HG03439 (cell line): ENCODE measurements at regions not wholly inside any gene's neighbourhood (a gene's known extent, or its start where the extent isn't known, plus 50 kb on each side); places are given as distances from the start of the nearest gene placed in this dataset.
"Not testable (repeated sequence)": the region's sequence is repeated elsewhere in the genome, so short reads cannot be mapped to it uniquely, and the experiment has no call there.

ENCODE experiments used
- ATAC-seq: cut with Tn5 transposase; IDR thresholded peaks from one replicate; pipeline ENCODE4 v1.9.1; 2021; ENCODE audit warnings: mild to moderate bottlenecking, moderate library complexity; ENCODE audit not compliant: unreplicated experiment

DNA sequence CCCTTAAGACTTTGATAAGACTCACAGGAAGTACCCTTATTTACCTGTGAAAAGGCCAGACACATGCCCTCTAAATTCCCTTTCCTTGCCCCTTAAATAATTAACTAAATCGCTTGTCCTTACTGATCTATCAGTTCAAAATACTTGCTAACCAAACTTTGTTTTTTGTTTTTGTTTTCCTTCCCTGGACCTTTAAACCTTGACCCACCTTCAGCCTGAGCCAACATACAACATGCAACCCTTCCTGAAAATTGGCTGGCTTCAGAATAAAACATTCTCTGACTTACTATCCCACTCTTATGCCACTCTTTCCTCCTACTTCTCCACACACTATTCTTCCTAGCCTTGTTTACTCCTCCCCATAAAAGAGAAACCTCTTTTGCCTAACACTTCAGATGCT lies 448.1 kb upstream of the TRAM1L1 start:
- no peak for ATAC-seq

DNA sequence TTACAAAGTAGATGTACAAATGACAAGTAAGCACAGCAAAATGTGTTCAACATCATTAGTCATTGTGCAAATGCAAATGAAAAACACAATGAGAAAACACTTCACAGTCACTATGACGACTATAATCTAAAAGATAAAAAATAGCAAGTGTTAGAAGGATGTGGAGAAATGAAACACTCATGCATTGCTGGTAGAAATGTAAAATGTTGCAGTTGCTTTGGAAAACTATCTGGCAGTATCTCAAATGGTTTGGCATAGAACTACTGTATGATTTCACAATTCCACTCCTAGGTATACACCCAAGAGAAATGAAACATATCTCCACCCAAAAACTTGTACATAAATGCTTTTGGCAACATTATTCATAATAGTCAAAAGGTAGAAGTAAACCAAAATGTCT lies 459.7 kb upstream of the TRAM1L1 start:
- no peak for ATAC-seq

GRCh38 chr4:117549524-117549923 lies 464.1 kb upstream of the TRAM1L1 start:
- no peak for ATAC-seq

DNA sequence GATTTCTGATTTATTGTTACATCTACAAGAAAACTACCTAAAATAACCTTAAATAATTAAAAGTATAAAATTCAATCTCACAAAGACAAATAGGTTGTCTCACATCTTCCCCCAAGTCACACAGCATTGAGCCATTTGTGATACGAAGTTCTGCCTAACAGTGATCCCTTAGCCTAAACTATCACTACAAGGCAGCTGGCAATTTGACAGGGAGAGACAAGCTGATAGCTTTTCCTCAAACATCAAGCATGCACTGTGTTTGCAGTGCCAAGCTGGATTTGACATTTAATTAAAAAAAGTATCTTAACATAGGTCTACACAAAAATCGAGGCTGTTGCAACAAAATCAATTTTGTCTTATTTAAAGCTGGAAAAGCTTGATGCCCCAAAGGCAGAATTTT lies 464.7 kb upstream of the TRAM1L1 start:
- no peak for ATAC-seq

- no peak for ATAC-seq
Observed at GRCh38 chr4:117560329-117560728, 474.0 kb upstream of the NDST3 start.

GRCh38 chr4:117574085-117574484 lies 460.2 kb upstream of the NDST3 start:
- no peak for ATAC-seq

GRCh38 chr4:117575850-117576249 lies 458.4 kb upstream of the NDST3 start:
- no peak for ATAC-seq

DNA sequence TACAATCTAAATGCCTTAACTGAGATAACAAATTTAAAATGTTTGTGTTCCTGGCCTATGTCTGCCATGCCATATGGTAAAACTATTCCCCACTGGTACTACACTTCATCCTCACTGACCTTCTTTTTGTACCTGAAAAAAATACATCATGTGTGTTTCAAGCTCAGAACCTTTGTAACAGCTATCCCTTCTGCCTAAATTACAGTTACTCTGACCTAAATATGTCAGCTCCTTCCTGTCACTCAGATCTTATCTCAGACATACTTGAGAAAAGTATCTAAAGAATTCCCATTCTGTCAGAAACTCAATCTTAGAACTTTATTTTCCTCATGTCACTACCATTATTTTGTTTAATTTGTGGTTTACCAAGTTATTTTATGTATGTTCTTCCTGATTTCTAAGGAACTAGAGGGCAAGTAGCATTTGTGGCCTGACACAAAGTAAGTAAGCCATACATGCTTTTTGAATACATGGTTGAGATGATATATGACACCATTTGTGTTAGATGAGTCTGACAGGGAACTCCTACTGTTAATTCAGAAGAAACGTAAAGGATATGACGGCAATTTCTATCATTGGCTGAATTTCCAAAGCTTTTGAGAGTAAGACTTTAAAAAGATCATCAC lies 456.5 kb upstream of the NDST3 start:
- no peak for ATAC-seq

DNA sequence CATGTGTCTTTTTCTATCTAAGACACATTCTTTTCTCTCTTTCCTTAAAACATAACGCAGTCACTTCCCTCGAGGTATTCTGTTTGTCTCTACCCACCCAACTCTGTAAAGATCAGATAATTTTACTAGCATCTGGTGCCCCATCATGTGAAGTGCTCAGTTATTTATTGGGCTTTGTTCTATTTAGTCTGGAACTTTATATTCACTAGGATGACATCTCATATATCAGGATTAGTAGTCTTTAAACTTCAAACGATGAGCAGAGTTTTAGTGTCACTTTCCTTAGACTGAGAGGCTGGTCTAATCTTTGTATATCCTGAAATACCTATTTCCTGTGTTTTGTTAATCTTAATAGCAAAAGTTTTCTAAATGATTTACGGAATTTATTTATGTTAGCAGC lies 445.5 kb upstream of the NDST3 start:
- no peak for ATAC-seq

- ATAC-seq = no peak
Observed at GRCh38 chr4:117596917-117597480, 437.3 kb upstream of the NDST3 start.

- ATAC-seq = not testable (repeated sequence)
Observed at GRCh38 chr4:117599393-117599792, 434.9 kb upstream of the NDST3 start.

GRCh38 chr4:117600936-117601335 lies 433.4 kb upstream of the NDST3 start:
- not testable (repeated sequence) for ATAC-seq

GRCh38 chr4:117610706-117611308 lies 423.5 kb upstream of the NDST3 start:
- no peak for ATAC-seq

GRCh38 chr4:117621673-117622072 lies 412.6 kb upstream of the NDST3 start:
- ATAC-seq = no peak

- no peak for ATAC-seq
Observed at GRCh38 chr4:117623326-117623725, 411.0 kb upstream of the NDST3 start.

DNA sequence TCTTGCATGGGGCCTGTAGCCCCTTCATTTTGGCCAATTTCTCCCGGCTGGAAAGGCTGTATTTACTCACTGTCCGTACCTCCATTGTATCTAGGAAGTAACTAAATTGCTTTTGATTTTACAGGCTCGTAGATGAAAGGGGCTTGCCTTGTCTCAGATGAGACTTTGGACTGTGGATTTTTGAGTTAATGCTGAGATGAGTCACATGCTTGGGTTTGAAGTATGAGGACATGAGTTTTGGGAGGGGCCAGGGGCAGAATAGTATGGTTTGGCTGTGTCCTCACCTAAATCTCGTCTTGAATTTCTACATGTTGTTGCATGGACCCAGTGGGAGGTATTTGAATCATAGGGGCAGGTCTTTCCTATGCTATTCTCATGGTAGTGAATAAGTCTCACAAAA lies 407.6 kb upstream of the NDST3 start:
- ATAC-seq = no peak

GRCh38 chr4:117634716-117635115 lies 399.6 kb upstream of the NDST3 start:
- ATAC-seq = no peak

GRCh38 chr4:117637347-117637746 lies 396.9 kb upstream of the NDST3 start:
- ATAC-seq = no peak

DNA sequence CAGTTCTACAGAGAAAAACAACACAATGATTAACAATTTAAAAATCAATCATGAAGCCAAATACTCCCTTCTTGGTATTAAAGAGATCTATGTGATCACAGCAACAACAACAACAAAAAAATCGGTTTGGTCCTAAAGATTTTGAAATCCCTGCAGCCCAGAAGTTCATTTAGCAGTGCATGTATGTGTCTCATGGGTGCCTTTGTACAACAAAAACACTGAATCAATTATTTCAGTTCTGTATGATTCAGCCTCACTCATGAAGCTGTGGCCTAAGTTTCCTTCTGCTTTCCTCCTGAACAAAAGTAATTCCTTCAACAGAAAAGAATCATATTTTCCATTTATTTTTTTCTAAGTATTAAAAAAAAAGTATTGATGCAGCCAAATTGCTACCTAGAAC lies 393.4 kb upstream of the NDST3 start:
- ATAC-seq = no peak

- ATAC-seq = no peak
Observed at GRCh38 chr4:117641519-117641918, 392.8 kb upstream of the NDST3 start.

DNA sequence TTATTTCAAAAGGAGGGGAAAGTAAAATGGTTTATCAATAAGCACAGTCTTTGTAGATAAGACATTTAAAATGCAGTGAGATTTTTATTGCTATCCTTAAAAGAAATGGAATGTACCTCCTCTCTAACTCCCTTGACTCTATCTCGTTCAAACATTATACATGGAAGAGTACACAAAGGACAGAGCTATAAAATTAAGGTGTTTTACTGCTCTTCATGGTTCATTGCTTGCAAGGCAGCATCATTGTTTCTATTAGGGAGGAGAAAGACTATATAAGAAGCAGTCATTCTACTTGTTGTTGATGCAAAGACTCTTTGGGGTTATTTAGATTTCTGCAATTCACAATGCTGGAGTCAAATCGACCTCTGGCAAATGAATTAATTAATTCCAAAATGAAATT lies 380.2 kb upstream of the NDST3 start:
- no peak for ATAC-seq

DNA sequence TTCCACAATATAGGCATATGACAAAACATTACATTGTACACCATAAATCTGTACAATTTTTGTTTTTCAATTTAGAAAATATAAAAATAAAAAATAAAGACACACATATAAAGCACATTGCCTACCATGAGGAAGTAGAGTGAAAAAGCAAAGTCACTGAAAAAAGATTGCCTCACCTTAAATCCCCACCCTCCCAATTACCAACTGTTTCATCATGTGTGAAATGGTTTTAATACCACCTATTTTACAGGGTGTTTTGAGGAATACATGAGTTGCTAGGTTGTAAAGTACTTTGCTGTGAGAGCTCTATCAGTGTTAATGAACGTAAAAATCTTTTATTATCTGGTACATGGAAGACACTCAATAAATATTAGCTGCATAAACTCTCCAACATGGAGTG lies 373.6 kb upstream of the NDST3 start:
- ATAC-seq = no peak
